Psoas muscle (tissue), 7 donors: ENCODE measurements at regions not wholly inside any gene's neighbourhood (a gene's known extent, or its start where the extent isn't known, plus 50 kb on each side); places are given as distances from the start of the nearest gene placed in this dataset.

Experiments
- ATAC-seq, 4 donors: fragments of 200-7000 bp; cut with Tn5 transposase; one replicate each; pipeline ENCODE4 v1.9.1; 2020; ENCODE audit warnings: moderate library complexity in 3 of 4, mild to moderate bottlenecking in 2 of 4
- DNase-seq, 2 donors: peaks; one replicate each; pipeline ENCODE4 v3.0.0-alpha.2; 2020
- H3K27ac ChIP-seq: fragments of 200-600 bp; one replicate; pipeline ENCODE4 v1.8.0; 2022
- H3K27me3 ChIP-seq, 3 donors: fragments of 200-600 bp in 1 of 3; one replicate each; pipeline versions ENCODE4 v1.6.1 to v1.8.0; 2013 to 2022; ENCODE audit warnings: low read length in 2 of 3, mild to moderate bottlenecking in 2 of 3, moderate library complexity in 1 of 3; ENCODE audit not compliant: insufficient read depth in 3 of 3
- H3K36me3 ChIP-seq, 2 donors: fragments of 200-600 bp in 1 of 2; one replicate each; pipeline versions ENCODE4 v1.6.1 to v1.8.0; 2013 to 2022; ENCODE audit warnings: low read depth in 1 of 2, mild to moderate bottlenecking in 1 of 2, moderate library complexity in 1 of 2; ENCODE audit not compliant: insufficient read depth in 1 of 2
- H3K4me1 ChIP-seq: fragments of 200-600 bp; one replicate; pipeline ENCODE4 v1.8.0; 2022
- H3K4me3 ChIP-seq: fragments of 200-600 bp; one replicate; pipeline ENCODE4 v1.8.0; 2022; ENCODE audit warnings: mild to moderate bottlenecking
- H3K9me3 ChIP-seq: fragments of 200-600 bp; one replicate; pipeline ENCODE4 v1.8.0; 2022
- CTCF ChIP-seq: fragments of 200-600 bp; IDR thresholded peaks from one replicate; pipeline ENCODE4 v1.8.0; 2022; ENCODE audit warnings: antibody characterized with exemption
- WGBS, 3 donors: extraction: QIAGEN DNeasy Blood & Tissue Kit; methylation state at CpG; one replicate each; pipeline versions ENCODE4 v1.1.6 to v1.1.7; 2013; 5-methylcytosine and 5-hydroxymethylcytosine counted together
- intact Hi-C, 2 donors: fragments of 100-400 bp; cut with DNase I; formaldehyde crosslinking; loops; one replicate each; pipeline versions ENCODE4 v1.11.0 to v1.14.2; 2022
- donor health status: healthy with polysubstance abuse.
- donor health status: DM: no; HTN: no; CAD: no; lungs with moderate emphysema.
- donor health status: Bipolar disorder and iron deficiency.
- donor health status: healthy.
- donor health status: DM: yes; HTN: yes; CAD: no.
- donor health status: DM: no; HTN: no; CAD: no.
- donor health status: DM: yes; HTN: yes; CAD: no.

- ATAC-seq (no peak), DNase-seq (no peak)
- Histone ChIP-seq H3K27me3 (peaks cover 0 to 92% (median 19%) of the 10 kb centered on the region in 3 donors), H3K27ac (no peak overlapping the region), H3K36me3 (no peaks in the 10 kb centered on the region), H3K9me3 (no peaks in the 10 kb centered on the region), H3K4me3 (no peak overlapping the region), H3K4me1 (no peaks in the 10 kb centered on the region)
- 21 to 24% (median 22%) methylated on average over 7 of the region's 7 CpGs for WGBS, 3 donors
- intact Hi-C loops: no loop called here
- TF ChIP-seq CTCF: no peak
Observed at GRCh38 chr16:86298758-86299134, 211.6 kb upstream of the FOXF1 start.

GRCh38 chr16:86299882-86300610, 210.3 kb upstream of the FOXF1 start:
- DNase-seq (no peak), ATAC-seq (no peak)
- 63 to 64% (median 64%) methylated on average over 18 of the region's 18 CpGs for WGBS, 3 donors
- Histone ChIP-seq H3K4me1 (no peaks in the 10 kb centered on the region), H3K9me3 (no peaks in the 10 kb centered on the region), H3K27me3 (peaks cover 0 to 90% (median 15%) of the 10 kb centered on the region in 3 donors), H3K36me3 (no peaks in the 10 kb centered on the region), H3K4me3 (no peak overlapping the region), H3K27ac (no peak overlapping the region)
- intact Hi-C loops: no loop called here
- no peak for TF ChIP-seq CTCF

GRCh38 chr16:86300746-86301481, 209.4 kb upstream of the FOXF1 start:
- no peaks in the 10 kb centered on the region for H3K36me3 ChIP-seq
- H3K9me3 ChIP-seq: no peaks in the 10 kb centered on the region
- no peak overlapping the region for H3K27ac ChIP-seq
- no peak for TF ChIP-seq CTCF
- H3K4me3 ChIP-seq: no peak overlapping the region
- H3K27me3 ChIP-seq: peaks cover 0 to 88% (median 14%) of the 10 kb centered on the region in 3 donors
- intact Hi-C loops: no loop called here
- ATAC-seq (no peak), DNase-seq (no peak)
- H3K4me1 ChIP-seq: no peaks in the 10 kb centered on the region
- 7 to 9% (median 8%) methylated on average over 20 of the region's 20 CpGs for WGBS, 3 donors

- TF ChIP-seq CTCF: no peak
- Histone ChIP-seq H3K27ac (no peak overlapping the region), H3K9me3 (no peaks in the 10 kb centered on the region), H3K4me3 (no peak overlapping the region), H3K36me3 (no peaks in the 10 kb centered on the region), H3K4me1 (no peaks in the 10 kb centered on the region), H3K27me3 (peaks cover 0 to 81% (median 11%) of the 10 kb centered on the region in 3 donors)
- ATAC-seq (no peak), DNase-seq (no peak)
- intact Hi-C loops: no loop called here
- 69 to 71% (median 70%) methylated on average over 11 of the region's 11 CpGs for WGBS, 3 donors
Observed at GRCh38 chr16:86302421-86303109, 207.8 kb upstream of the FOXF1 start.
